ENCODE measurements at regions not wholly inside any gene's neighbourhood (a gene's known extent, or its start where the extent isn't known, plus 50 kb on each side); places are given as distances from the start of the nearest gene placed in this dataset.

GRCh38 chr10:28481968-28482367 is 51.0 kb upstream of the WAC start:
- DNase-seq (ENCODE audit: low read depth) = no peak
- TF ChIP-seq CTCF (conservative IDR thresholded peaks at IDR 0.05; ENCODE audit: low read depth, low read length) = no peak

More at GRCh38 chr10:28481968-28482367, 51.0 kb upstream of the WAC start:
- H3K4me3 ChIP-seq (ENCODE audit: low read depth, low read length) = no peak overlapping the region
